Embryonic facial prominence (tissue), 1 donor: ENCODE measurements at regions not wholly inside any gene's neighbourhood (a gene's known extent, or its start where the extent isn't known, plus 50 kb on each side); places are given as distances from the start of the nearest gene placed in this dataset.

ENCODE experiments used
- DNase-seq: peaks from one replicate; pipeline ENCODE4 v3.0.0-alpha.2; 2016; ENCODE audit errors: extremely low spot score

DNA sequence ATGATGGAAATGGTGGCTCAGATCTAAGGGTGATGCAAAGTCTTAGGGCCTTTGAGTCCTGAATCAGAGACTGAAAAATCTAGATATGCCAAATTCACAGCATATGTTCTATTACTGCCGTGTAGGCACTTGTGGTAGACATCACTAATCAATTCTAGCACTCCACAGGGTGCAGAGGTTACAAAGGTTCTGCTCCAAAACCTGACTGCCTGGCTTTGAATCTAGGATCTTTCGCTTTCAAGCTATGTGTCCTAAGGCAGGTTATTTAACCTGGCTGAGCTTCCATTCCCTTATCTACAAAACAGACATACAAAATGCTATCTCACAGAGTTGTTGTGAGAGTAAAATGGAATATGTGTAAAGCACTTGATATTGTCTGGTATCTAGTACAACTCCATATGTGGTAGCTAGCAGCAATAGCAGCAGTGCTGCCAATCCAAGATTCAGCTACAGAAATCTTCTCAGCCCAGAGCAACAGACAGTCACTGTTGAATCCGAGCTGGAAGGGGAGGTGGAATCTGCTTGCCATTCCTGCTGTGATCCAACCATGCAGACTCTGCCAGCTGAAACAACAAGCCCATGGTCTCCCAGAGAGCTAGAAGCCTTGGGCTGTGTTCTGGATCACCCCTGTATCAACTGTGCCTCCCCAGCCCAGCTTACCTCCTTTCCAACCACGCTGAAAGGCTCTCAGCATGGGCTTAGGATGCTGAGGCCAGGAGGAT lies 206.9 kb downstream of the TFAP2C start:
- no peak for DNase-seq

DNA sequence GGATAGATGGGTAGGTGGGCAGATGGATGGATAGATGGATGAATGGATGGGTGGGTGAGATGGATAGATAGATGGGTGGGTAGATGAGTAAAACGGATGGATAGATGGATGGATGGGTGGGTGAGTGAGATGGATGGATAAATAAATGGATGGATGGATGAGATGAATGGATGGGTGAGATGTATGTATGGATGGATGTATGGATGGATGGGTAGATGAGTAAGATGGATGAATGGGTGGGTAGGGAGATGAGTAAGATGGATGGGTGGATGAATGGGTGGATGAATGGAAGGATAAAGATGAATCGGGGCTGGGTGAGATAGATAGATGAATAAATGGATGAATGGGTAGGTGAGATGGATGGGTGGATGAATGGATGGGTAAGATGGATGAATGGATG lies 210.1 kb downstream of the TFAP2C start:
- no peak for DNase-seq

DNA sequence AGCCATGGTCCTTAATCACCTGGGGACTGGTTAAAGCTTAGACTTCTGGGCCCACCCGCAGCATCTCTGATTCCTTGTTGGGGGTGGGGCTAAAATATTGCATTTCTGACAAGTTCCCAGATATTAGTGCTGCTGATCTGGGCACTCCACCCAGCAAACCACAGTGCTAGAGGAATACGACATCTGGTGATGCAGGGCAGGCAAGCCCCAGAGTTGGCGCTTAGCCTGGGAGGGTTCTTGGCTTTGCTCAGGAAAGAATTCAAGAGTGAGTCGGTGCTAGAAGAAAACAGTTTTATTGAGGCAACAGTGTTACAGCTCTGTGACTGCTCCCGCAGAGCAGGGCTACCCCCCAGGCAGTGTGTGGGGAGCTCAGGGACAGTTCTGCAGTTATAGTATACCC lies 210.7 kb downstream of the TFAP2C start:
- no peak for DNase-seq

DNA sequence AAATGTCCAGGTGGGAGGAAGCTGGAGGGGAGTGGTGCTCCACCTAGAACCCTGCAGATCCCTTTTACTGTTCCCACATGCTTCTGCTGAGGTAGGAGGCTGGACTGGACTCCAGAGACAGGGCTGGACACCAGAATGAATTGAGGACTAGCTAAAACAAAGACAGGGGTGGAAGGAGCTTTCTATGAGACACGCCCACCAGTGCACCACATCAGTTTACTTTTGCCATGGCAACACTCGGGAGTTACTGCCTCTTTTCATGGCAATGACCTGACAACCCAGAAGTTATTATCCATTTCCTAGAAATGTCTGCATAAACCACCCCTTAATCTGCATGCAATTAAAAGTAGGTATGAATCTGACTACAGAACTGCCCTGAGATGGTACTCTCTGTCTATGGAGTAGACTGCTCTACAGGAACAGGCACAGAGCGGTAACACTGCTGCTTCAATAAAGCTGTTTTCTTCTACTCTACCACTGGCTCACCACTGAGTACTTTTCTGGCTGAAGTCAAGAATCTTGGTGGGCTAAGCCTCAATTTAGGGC lies 211.7 kb downstream of the TFAP2C start:
- DNase-seq: no peak

DNA sequence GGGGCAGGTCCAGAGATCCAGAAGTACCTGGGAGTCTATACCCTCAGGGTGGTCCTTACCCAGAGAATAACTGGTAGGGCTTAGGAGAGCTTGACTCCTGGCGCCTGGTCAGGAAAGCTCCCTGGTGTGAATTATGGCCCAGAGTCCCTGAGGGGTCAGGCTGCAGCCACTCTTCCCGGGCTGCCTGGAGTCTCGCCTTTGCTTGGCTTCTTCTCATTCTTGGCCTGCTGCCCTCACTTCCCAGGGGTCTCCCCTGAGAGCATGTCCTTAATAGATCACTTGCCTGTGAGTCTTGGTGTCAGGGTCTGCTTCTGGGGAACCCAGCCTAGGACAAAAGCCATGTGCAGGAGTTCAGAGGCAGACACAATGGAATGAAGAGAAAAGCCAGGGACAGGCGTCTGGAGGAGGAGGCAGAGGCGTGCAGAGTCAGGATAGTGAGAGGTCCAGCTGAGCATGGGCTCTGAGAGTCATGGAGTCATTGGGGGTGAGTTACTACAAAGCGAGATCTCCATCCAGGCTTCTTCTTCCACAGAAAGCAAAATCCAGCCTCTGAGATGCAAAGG lies 212.3 kb downstream of the TFAP2C start:
- no peak for DNase-seq

DNA sequence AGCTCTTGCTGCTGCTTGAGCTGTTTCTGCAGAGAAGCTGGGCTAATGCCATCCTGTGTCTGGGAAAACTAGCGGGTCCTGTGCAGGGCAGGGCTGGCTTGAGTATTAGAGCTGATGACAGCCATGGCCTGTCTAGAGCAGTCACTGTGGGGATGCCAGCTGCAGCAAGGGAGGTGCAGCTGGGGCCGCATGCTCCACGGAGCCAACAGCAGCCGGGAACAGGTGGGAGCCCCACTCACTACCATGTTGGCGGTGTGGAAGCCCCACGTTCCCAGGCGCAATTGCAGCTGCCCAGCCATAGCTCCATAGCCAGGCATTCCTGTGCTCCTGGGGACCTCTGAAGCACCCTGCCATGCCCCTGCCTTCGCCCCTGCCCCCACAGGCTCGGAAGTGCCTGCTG lies 212.9 kb downstream of the TFAP2C start:
- no peak for DNase-seq

DNA sequence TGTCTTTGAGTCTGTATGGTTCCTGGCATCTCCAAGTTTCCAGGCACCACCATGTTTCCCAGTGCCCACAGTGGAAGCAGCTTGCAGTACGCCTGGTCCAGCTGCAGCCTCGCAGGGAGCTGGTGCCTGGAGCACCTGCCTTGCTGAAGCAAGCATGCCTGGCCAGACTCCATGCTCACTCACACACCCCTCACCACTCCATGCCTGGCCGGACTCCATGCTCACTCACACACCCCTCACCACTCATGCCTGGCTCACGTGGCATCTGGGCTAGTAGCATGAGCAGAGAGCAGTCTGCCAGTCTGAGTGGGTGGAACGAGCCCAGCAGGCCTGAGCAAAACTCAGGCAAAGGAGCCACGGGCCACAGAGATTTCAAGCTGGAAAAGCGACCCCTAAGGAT lies 214.3 kb downstream of the TFAP2C start:
- DNase-seq: no peak

DNA sequence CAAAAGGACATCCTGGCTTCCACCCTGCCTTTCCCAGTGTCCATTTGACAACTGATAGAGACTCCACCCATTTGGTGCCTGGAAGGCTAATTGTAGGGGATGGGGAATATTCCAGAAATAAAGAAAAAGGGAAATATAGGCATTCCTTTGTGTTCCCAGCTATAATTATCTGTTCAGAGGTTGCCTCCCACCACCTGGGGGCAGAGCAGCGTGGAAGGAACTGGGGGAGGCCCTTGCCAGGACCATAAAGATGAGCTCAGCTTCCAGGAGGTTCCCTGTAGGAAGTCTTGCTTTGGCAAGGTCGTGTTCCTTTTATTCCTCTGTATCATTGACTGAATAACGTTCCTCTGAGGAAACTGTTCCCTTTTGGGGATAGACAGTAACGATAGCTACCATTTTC lies 214.7 kb downstream of the TFAP2C start:
- DNase-seq: no peak

DNA sequence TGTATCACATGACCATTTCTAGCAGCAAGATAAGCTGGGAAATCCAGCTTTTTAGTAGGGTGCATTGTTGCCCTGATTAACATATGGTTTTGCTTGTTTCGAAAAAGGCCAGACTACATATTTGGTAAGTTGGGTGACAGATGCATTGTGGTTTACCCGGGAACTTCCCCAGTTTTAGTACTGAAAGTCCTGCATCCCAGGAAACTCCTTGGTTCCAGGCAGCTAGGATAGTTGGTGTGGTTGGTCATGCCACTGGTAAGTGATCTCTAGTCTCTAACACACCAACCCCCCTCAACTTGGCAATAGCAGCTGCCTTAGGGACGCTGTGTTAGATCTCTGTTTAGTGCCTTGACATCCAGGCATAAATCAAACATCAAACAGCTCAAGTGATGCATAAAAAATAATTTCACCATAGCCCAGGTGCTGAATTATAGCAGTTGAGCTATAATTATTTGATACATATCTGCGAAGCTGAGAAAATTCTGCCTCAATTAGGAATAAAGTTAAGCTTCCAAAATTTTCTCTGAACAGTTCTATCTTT lies 216.5 kb downstream of the TFAP2C start:
- DNase-seq: no peak

DNA sequence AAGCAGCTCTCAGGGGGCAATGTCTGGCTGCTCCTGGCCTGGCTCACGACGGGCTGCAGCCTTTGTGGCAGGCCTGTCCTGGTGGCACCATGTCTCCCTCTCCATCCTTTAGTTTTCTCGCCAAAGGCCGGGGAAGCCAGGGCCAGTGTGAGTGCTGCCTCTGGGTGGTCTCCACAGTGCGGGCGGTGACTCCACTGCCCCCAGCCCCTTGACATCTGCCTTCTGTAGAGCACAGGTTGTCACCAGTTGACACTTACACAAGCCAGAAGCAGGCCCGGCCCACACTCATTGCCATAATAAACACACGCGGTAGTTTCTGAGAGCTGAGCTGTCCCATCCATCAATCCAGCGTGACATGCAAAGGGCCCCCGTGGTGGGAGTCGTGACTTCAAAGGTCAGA lies 219.5 kb downstream of the TFAP2C start:
- DNase-seq: no peak

DNA sequence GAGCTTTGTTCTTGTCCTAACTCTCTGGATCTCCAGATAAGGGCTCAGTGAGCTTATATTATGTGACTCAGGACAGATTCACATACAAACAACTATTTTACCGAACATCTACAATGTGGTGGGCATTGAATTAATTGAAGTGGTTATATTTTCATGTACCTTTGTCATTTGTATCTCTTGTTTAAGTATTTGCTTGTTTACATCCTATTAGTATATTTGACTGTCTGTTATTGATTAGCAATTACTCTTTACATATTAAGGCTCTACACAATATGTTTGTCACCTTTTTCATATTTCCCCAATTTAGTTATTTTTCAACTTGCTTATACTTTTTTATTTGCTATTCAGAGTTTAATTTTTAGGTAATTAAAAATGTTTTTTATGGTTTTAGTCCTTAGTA lies 222.4 kb downstream of the TFAP2C start:
- DNase-seq: no peak

DNA sequence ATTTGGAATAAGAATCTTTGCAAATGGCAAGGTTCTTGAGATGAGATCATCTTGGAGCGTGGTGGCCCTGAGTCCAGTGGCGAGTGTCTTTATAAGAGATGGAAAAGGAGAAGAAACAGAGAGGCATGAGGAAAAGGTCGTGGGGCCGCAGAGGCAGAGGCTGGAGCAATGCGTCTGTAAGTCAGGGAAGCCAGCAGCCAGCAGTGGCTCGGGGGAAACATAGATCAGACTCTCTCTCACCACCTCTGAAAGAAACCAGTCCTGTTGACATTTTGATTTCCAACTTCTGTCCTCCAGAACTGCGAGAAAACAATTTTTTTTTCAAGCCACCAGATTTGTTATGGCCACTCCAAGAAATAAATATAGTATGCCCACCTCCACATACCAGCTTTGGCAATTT lies 226.6 kb downstream of the TFAP2C start:
- DNase-seq: no peak

DNA sequence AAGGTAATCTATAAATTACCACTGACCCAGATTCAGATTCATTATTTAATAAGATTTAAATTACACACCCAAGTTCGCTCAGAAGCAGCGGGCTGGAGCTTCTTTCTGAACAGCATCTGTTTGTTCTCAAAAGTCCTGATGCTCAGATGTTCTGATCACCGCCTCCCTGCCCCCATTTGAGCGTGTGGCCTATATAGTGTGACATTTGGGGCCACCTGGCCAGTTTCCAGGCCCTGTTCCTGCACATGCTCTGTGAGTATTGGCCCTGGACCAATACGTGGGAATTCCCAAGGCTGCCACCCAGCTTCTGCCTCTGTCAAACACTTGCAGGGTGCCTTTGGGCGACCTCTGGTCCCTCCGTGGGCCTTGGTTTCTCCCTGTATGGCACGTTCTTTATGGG lies 228.8 kb downstream of the TFAP2C start:
- no peak for DNase-seq

DNA sequence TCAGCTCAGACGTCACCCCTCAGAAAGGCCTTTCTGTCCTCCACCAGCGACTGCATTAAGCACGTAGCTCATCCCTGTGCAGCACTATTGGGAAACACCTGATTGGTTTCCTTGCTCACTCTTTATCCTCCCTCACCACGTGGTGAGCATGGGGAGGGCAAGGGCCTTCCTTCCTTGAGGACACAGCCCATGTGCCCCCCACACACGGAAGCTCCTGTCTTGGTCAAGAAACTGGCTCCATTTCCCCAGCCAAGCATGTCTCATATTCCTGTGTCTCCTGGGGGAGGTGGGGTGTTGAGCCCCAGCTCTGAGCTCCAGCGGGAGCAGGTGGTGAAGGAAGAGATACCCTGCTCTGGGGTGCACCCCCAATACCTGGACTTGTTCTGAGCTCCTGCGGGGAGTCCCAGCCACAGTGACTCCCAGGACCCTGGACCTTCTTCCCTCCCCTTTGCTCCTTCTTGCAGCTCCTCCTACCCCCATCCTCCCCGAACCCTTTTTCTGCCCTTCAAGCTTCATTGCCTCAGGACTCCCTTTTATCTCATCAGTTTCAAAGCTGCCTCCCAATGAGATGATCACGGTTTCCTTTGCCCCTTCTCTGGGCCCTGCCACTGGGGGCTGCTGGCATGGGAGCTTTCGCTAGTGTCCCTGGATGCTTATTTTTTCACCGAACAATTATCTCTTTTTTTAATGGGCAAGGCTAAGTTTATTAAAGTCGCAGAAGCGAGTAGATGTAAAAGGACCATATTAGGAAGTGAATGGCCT lies 230.1 kb downstream of the TFAP2C start:
- DNase-seq: no peak

DNA sequence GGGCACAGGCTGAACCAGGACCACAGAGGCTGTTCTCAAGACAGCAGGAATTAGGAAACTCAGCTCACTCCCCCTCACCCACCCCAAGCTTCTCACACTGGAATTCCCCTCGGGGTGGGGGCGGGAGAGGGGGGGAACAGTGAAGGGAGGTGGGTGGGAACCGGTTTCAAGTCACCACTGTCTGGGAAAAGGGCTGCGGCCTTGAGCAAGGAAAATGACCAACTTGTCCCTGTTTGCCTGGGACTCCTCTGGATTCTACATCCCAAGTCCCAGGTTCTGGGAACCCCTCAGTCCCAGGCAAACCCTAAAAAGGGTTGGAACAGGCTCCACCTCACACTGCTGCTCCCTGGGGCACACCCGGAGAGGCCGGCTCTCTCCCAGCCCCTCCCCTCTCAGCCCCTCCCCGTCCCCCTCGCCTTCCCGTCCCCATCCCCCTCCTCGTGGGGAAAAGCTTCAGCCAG lies 230.7 kb downstream of the TFAP2C start:
- no peak for DNase-seq

DNA sequence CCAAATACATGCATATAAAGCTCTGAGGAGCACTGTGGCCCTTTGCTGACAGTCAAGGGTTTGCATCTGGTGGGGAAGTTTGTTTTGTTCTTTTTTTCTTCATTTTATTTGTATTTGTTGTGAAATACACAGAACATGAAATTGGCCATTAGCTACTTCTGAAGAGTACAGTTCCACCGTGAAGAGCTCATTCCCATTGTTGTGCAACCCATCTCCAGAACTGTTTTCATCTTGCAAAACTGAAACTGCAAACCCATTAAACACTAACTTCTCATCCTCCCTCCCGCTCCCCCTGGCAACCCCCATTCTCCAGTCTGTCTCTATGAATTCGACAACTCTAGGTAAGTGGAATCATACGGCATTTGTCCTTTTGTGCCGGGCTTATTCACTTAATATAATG lies 231.3 kb downstream of the TFAP2C start:
- DNase-seq: no peak

DNA sequence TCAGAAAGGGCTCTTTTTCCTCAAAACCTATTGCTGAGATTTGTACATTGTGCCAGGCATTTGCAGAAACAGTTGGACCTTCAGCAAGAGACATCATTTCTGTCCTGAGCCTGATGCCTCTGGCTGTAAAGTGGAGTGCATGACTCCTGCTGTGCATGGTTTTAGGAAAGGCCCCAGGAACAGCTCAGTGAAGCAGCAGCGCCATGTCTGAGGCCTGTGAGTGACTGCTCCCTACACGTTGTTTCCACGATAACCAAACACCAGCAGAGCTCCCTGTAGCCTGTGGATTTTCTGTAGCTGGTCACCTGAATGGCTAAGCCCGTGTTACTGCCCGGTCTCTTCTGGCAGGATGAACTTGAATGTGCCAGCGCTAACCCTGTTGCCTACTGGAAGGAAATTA lies 232.5 kb downstream of the TFAP2C start:
- no peak for DNase-seq

DNA sequence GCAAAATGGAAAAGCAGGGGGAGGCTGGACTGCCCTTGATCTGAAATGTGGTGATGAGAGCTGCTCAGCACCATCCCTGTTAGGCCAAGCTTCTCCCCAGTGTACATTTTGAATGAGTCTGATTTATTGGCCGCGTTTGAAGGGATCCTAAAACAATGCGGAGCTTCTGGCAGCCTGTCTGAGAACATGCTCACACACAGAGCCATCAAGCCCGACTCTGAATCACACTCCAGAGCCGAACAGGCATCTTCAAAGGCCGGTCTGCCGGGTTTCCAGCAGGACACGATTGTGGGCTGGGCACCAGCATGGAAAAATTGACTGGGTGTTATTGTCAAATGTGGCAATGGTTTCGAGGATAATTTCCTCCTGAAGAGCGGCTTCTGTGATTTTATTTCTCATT lies 235.9 kb downstream of the TFAP2C start:
- no peak for DNase-seq

DNA sequence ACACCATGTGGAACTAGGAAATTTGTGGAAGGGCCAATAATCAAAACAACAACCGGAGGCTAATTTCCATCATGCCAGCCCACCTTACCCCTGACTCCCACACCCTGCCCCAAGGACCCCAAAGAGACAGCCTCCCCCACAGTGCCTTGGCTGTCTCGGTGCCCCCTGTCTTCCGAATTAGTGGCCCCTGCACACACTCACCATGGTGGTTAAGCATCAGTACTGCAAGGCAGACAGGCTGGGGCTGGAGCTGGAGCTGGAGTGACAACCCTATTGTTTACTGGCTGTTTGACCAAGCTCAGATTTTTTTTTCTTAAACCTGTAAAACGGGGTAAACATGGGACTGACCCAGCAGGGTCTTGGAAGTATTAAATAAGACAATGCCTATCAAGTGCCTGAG lies 238.0 kb downstream of the TFAP2C start:
- DNase-seq: no peak

DNA sequence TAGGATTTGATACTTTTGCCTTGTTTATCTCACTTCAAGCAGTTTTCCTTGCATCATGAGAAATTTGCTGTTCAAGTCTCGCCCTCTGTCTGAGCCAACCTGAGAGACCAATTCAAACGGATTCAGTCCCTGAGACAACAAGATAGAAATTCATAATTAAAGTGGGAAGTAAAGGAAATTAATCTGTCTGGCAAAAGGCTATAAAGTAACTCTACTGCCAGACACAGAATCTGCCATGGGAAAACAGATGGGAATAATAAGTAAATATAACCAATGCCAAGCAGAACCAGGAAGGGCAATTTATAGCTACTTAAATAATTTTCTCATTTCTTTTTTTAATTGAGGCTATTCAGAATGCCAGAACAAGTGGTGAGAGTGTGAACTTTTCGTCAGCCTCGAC lies 239.6 kb downstream of the TFAP2C start:
- DNase-seq: no peak

DNA sequence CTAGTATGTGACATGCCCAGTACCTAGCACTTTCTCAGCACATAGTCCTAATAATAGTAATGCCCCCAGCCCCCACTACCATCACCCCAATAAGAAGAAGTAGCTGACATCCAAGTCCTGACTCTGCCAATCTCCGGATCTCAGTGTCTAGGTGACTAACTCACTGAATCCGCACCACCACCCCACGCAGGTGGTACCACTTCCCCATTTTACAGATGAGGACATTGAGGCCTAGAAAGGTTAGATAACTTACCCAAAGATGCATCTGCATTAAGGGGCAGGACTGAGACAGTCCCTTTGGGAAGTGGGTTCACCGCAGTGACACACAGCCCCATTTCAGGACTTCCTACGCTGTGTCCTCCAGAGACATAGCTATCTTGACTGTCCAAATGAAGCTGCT lies 241.2 kb downstream of the TFAP2C start:
- no peak for DNase-seq

DNA sequence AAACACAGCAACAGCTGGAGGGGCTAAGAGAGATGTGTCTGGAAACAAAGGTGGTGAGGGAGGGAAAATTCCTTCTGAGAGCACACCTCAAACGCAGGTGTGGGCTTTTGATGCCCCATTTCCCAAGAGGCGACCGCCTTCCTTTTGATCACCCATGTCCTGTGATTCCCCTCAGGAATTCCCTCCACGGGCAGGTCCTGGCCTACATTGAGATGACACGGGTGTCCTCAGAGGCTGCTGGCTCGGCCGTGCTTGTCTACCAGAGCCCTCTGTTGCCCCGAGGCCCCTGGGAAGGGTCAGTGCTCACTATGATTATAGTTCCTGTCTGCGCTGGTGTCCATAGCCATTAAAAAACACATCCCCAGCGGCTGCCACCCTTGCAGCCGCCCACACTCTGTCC lies 242.6 kb downstream of the TFAP2C start:
- no peak for DNase-seq
